ENCODE measurements at regions not wholly inside any gene's neighbourhood (a gene's known extent, or its start where the extent isn't known, plus 50 kb on each side); places are given as distances from the start of the nearest gene placed in this dataset.

- DNase-seq: no peak
These were observed 157.0 kb downstream of the TLE3 start for GRCh38 chr15:69940441-69941300.

GRCh38 chr15:69941301-69941605, 156.5 kb downstream of the TLE3 start:
- no peak for DNase-seq

GRCh38 chr15:69941706-69942495, 155.8 kb downstream of the TLE3 start:
- DNase-seq: no peak

GRCh38 chr15:69943637-69944036, 154.1 kb downstream of the TLE3 start:
- no peak for DNase-seq

GRCh38 chr15:69945729-69946128, 152.0 kb downstream of the TLE3 start:
- no peak for DNase-seq

- no peak for DNase-seq
These were observed 150.8 kb downstream of the TLE3 start for GRCh38 chr15:69946870-69947269.

- no peak for DNase-seq
These were observed 150.3 kb downstream of the TLE3 start for GRCh38 chr15:69947394-69947793.

GRCh38 chr15:69949485-69949884, 148.2 kb downstream of the TLE3 start:
- DNase-seq: no peak

GRCh38 chr15:69951256-69951897, 146.3 kb downstream of the TLE3 start:
- DNase-seq: no peak

- no peak for DNase-seq
These were observed 145.7 kb downstream of the TLE3 start for GRCh38 chr15:69951898-69952555.

- no peak for DNase-seq
These were observed 144.7 kb downstream of the TLE3 start for GRCh38 chr15:69953051-69953450.

- DNase-seq: no peak
These were observed 143.9 kb downstream of the TLE3 start for GRCh38 chr15:69953816-69954215.

GRCh38 chr15:69954666-69955065, 143.1 kb downstream of the TLE3 start:
- DNase-seq: no peak

- DNase-seq: no peak
These were observed 142.3 kb downstream of the TLE3 start for GRCh38 chr15:69955240-69955894.

GRCh38 chr15:69956417-69956816, 141.3 kb downstream of the TLE3 start:
- DNase-seq: no peak

- DNase-seq: no peak
These were observed 140.5 kb downstream of the TLE3 start for GRCh38 chr15:69957175-69957574.

- no peak for DNase-seq
These were observed 139.1 kb downstream of the TLE3 start for GRCh38 chr15:69958496-69959084.

GRCh38 chr15:69962561-69962960, 135.2 kb downstream of the TLE3 start:
- DNase-seq: no peak

GRCh38 chr15:69963385-69963784, 134.3 kb downstream of the TLE3 start:
- DNase-seq: no peak

- DNase-seq: no peak
These were observed 125.9 kb downstream of the TLE3 start for GRCh38 chr15:69971771-69972170.

GRCh38 chr15:69972436-69972835, 125.3 kb downstream of the TLE3 start:
- no peak for DNase-seq

- DNase-seq: no peak
These were observed 124.5 kb downstream of the TLE3 start for GRCh38 chr15:69973102-69973714.

Measured in activated naive CD4-positive, alpha-beta T cell treated with anti-CD3 and anti-CD28 coated beads, Interleukin-2, amount 50 U/mL, for 16 hours (primary cell).